Liver (tissue), 8 donors: ENCODE measurements at regions not wholly inside any gene's neighbourhood (a gene's known extent, or its start where the extent isn't known, plus 50 kb on each side); places are given as distances from the start of the nearest gene placed in this dataset.

ENCODE experiments used
- DNase-seq: peaks from one replicate; pipeline ENCODE4 v3.0.0-alpha.2; 2017; ENCODE audit warnings: low spot score
- H3K27ac ChIP-seq, 2 donors: one replicate each; pipeline ENCODE4 v1.7.0; 2013; ENCODE audit warnings: inconsistent platforms in 2 of 2, low read length in 2 of 2, control low read depth in 1 of 2, low read depth in 1 of 2, mild to moderate bottlenecking in 1 of 2
- H3K27me3 ChIP-seq, 4 donors: one replicate each; pipeline versions ENCODE4 v1.6.1 to v1.7.0; 2013; ENCODE audit warnings: low read length in 3 of 4, inconsistent platforms in 1 of 4, mild to moderate bottlenecking in 1 of 4, moderate library complexity in 1 of 4; ENCODE audit not compliant: control insufficient read depth in 4 of 4, insufficient read depth in 4 of 4
- H3K36me3 ChIP-seq, 4 donors: one replicate each; pipeline versions ENCODE4 v1.6.1 to v1.7.0; 2013; ENCODE audit warnings: low read length in 3 of 4, mild to moderate bottlenecking in 3 of 4, low read depth in 1 of 4, moderate library complexity in 1 of 4; ENCODE audit not compliant: control insufficient read depth in 4 of 4, insufficient read depth in 3 of 4
- H3K4me1 ChIP-seq, 4 donors: one replicate each; pipeline versions ENCODE4 v1.6.1 to v1.7.0; 2013; ENCODE audit warnings: low read length in 3 of 4, mild to moderate bottlenecking in 3 of 4, moderate library complexity in 1 of 4; ENCODE audit not compliant: control insufficient read depth in 4 of 4, insufficient read depth in 4 of 4
- H3K4me3 ChIP-seq, 3 donors: one replicate each; pipeline versions ENCODE4 v1.6.1 to v1.7.0; 2013; ENCODE audit warnings: low read length in 3 of 3, control low read depth in 1 of 3, low read depth in 1 of 3, mild to moderate bottlenecking in 1 of 3
- H3K9ac ChIP-seq, 2 donors: one replicate each; pipeline ENCODE4 v1.7.0; 2013; ENCODE audit warnings: low read length in 2 of 2, mild to moderate bottlenecking in 2 of 2, moderate library complexity in 2 of 2, control low read depth in 1 of 2, low read depth in 1 of 2
- H3K9me3 ChIP-seq, 4 donors: one replicate each; pipeline versions ENCODE4 v1.6.1 to v1.7.0; 2013; ENCODE audit warnings: low read length in 3 of 4; ENCODE audit not compliant: control insufficient read depth in 4 of 4
- EGR1 ChIP-seq, 2 donors: IDR thresholded peaks; 2 replicates each; pipeline ENCODE4 v1.6.1; 2016 to 2018; ENCODE audit warnings: antibody characterized with exemption in 2 of 2, low read depth in 2 of 2
- FOXA1 ChIP-seq: IDR thresholded peaks from 2 replicates; pipeline ENCODE4 v1.6.1; 2016; ENCODE audit warnings: antibody characterized with exemption
- FOXA2 ChIP-seq: IDR thresholded peaks from 2 replicates; pipeline ENCODE4 v1.6.1; 2016; ENCODE audit warnings: antibody characterized with exemption
- GABPA ChIP-seq, 2 donors: IDR thresholded peaks in 1 of 2; conservative IDR thresholded peaks in 1 of 2; 2 replicates each; pipeline ENCODE4 v1.6.1; 2016; ENCODE audit warnings: antibody characterized with exemption in 2 of 2, mild to moderate bottlenecking in 1 of 2, moderate library complexity in 1 of 2
- HNF4A ChIP-seq, 2 donors: conservative IDR thresholded peaks; 2 replicates each; pipeline ENCODE4 v1.6.1; 2016; ENCODE audit warnings: antibody characterized with exemption in 2 of 2, mild to moderate bottlenecking in 2 of 2
- HNF4G ChIP-seq: IDR thresholded peaks from 2 replicates; pipeline ENCODE4 v1.6.1; 2016; ENCODE audit warnings: antibody characterized with exemption
- JUND ChIP-seq, 2 donors: IDR thresholded peaks; 2 replicates each; pipeline ENCODE4 v1.6.1; 2016; ENCODE audit warnings: antibody characterized with exemption in 2 of 2
- NR2F2 ChIP-seq: IDR thresholded peaks from 2 replicates; pipeline ENCODE4 v1.6.1; 2016; ENCODE audit warnings: antibody characterized with exemption
- RAD21 ChIP-seq, 2 donors: IDR thresholded peaks; 2 replicates each; pipeline ENCODE4 v1.6.1; 2016; ENCODE audit warnings: antibody characterized with exemption in 2 of 2, mild to moderate bottlenecking in 2 of 2
- RXRA ChIP-seq, 2 donors: IDR thresholded peaks; 2 replicates each; pipeline ENCODE4 v1.6.1; 2017 to 2018; ENCODE audit warnings: antibody characterized with exemption in 2 of 2, mild to moderate bottlenecking in 1 of 2
- SP1 ChIP-seq: IDR thresholded peaks from 2 replicates; pipeline ENCODE4 v1.6.1; 2018; ENCODE audit warnings: antibody characterized with exemption, mild to moderate bottlenecking
- TAF1 ChIP-seq: conservative IDR thresholded peaks from 2 replicates; pipeline ENCODE4 v1.6.1; 2016; ENCODE audit warnings: antibody characterized with exemption, mild to moderate bottlenecking
- YY1 ChIP-seq: IDR thresholded peaks from 2 replicates; pipeline ENCODE4 v1.6.1; 2016; ENCODE audit warnings: antibody characterized with exemption, mild to moderate bottlenecking
- WGBS: extraction: QIAGEN DNeasy Blood & Tissue Kit; methylation state at CpG from one replicate; pipeline ENCODE4 v1.1.7; 2013; 5-methylcytosine and 5-hydroxymethylcytosine counted together
- TF ChIP-seq, protein P1 (sequence below): IDR thresholded peaks from 2 replicates; pipeline ENCODE4 v1.6.1; 2016; ENCODE audit warnings: antibody characterized with exemption, mild to moderate bottlenecking
- TF ChIP-seq, protein P2 (sequence below): IDR thresholded peaks from 2 replicates; pipeline ENCODE4 v1.6.1; 2016; ENCODE audit warnings: antibody characterized with exemption
- TF ChIP-seq, protein P3 (sequence below): fragments of 150-350 bp; IDR thresholded peaks from 2 replicates; pipeline ENCODE4 v1.5.1; 2017; ENCODE audit warnings: improper control_type of control experiment, low read depth, low read length; ENCODE audit not compliant: missing input control
- TF ChIP-seq, protein P4 (sequence below): IDR thresholded peaks from 2 replicates; pipeline ENCODE4 v1.6.1; 2016; ENCODE audit warnings: antibody characterized with exemption
- TF ChIP-seq, protein P5 (sequence below): IDR thresholded peaks from 2 replicates; pipeline ENCODE4 v1.6.1; 2016; ENCODE audit warnings: antibody characterized with exemption
- donor health status: healthy.
- donor health status: healthy.
- donor health status: healthy.
- donor health status: healthy.
- donor health status: healthy.

DNA sequence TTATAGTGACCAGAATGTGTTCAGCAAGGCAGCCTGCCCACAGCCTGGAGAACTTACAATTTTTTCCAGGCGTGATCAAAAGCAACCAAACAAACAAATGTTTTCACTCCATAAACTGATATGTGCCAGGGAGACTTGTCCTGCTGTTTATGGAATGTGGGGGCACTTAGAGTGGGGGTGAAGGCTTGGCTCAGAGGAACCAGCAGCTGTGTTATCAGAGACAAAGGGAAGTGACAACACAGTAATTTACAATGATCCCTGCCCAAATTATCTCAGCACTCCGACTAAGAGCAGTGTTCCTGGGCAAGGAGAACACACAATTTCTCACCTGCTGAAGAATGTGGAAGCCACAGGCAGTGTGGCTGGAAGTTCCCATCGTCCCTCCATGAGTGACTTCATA lies 429.1 kb upstream of the IRX4 start:
- no peak overlapping the region for H3K9ac ChIP-seq
- DNase-seq: no peak
- TF ChIP-seq RAD21 (IDR thresholded peaks at IDR 0.05): no peak
- no peak for TF ChIP-seq RXRA (IDR thresholded peaks at IDR 0.05)
- TF ChIP-seq TAF1: no peak
- TF ChIP-seq EGR1 (IDR thresholded peaks at IDR 0.05; ENCODE audit: low read depth in 2 of 2): no peak
- TF ChIP-seq, protein P1, sequence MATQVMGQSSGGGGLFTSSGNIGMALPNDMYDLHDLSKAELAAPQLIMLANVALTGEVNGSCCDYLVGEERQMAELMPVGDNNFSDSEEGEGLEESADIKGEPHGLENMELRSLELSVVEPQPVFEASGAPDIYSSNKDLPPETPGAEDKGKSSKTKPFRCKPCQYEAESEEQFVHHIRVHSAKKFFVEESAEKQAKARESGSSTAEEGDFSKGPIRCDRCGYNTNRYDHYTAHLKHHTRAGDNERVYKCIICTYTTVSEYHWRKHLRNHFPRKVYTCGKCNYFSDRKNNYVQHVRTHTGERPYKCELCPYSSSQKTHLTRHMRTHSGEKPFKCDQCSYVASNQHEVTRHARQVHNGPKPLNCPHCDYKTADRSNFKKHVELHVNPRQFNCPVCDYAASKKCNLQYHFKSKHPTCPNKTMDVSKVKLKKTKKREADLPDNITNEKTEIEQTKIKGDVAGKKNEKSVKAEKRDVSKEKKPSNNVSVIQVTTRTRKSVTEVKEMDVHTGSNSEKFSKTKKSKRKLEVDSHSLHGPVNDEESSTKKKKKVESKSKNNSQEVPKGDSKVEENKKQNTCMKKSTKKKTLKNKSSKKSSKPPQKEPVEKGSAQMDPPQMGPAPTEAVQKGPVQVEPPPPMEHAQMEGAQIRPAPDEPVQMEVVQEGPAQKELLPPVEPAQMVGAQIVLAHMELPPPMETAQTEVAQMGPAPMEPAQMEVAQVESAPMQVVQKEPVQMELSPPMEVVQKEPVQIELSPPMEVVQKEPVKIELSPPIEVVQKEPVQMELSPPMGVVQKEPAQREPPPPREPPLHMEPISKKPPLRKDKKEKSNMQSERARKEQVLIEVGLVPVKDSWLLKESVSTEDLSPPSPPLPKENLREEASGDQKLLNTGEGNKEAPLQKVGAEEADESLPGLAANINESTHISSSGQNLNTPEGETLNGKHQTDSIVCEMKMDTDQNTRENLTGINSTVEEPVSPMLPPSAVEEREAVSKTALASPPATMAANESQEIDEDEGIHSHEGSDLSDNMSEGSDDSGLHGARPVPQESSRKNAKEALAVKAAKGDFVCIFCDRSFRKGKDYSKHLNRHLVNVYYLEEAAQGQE: no peak
- TF ChIP-seq, protein P2, sequence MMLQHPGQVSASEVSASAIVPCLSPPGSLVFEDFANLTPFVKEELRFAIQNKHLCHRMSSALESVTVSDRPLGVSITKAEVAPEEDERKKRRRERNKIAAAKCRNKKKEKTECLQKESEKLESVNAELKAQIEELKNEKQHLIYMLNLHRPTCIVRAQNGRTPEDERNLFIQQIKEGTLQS: no peak
- no peak for TF ChIP-seq JUND (IDR thresholded peaks at IDR 0.05)
- no peaks in the 10 kb centered on the region for H3K36me3 ChIP-seq
- no peaks in the 10 kb centered on the region for H3K4me1 ChIP-seq
- no peak overlapping the region for H3K4me3 ChIP-seq
- no peaks in the 10 kb centered on the region for H3K27me3 ChIP-seq
- H3K9me3 ChIP-seq: no peaks in the 10 kb centered on the region
- WGBS: 36% methylated on average over 3 of the region's 3 CpGs
- no peak overlapping the region for H3K27ac ChIP-seq

DNA sequence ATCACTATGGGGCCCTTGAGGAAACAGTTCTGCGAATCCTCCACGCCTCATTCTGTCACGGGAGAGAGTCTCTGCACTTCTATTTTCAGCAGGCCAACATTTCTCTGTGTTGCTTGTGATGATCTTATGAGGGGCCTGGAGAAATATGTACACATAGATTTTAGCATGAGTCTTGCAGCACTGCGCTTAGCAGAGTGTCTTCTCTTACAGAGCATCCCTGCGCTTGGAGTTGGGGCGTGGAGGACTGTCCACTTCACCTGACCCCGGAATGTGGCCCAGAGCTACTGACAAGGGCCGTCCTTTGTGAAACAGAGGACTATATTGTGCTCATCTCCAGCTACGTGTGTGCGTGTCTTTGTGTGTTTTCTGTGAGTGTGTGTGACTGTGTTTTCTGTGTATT lies 428.2 kb upstream of the IRX4 start:
- WGBS: 84% methylated on average over 10 of the region's 10 CpGs
- H3K27ac ChIP-seq: no peak overlapping the region
- TF ChIP-seq SP1 (no peak), HNF4G (no peak), GABPA (IDR thresholded peaks at IDR 0.05 in 1 of 2, conservative IDR thresholded peaks at IDR 0.05 in 1 of 2) (no peak), NR2F2 (no peak), EGR1 (IDR thresholded peaks at IDR 0.05; ENCODE audit: low read depth in 2 of 2) (no peak), FOXA1 (no peak), TAF1 (no peak), FOXA2 (no peak), JUND (IDR thresholded peaks at IDR 0.05) (no peak), RXRA (IDR thresholded peaks at IDR 0.05) (no peak), HNF4A (conservative IDR thresholded peaks at IDR 0.05) (no peak), YY1 (no peak)
- TF ChIP-seq, protein P3, sequence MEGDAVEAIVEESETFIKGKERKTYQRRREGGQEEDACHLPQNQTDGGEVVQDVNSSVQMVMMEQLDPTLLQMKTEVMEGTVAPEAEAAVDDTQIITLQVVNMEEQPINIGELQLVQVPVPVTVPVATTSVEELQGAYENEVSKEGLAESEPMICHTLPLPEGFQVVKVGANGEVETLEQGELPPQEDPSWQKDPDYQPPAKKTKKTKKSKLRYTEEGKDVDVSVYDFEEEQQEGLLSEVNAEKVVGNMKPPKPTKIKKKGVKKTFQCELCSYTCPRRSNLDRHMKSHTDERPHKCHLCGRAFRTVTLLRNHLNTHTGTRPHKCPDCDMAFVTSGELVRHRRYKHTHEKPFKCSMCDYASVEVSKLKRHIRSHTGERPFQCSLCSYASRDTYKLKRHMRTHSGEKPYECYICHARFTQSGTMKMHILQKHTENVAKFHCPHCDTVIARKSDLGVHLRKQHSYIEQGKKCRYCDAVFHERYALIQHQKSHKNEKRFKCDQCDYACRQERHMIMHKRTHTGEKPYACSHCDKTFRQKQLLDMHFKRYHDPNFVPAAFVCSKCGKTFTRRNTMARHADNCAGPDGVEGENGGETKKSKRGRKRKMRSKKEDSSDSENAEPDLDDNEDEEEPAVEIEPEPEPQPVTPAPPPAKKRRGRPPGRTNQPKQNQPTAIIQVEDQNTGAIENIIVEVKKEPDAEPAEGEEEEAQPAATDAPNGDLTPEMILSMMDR: no peak
- TF ChIP-seq, protein P1: no peak
- TF ChIP-seq, protein P4, sequence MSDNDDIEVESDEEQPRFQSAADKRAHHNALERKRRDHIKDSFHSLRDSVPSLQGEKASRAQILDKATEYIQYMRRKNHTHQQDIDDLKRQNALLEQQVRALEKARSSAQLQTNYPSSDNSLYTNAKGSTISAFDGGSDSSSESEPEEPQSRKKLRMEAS: no peak
- TF ChIP-seq, protein P5, sequence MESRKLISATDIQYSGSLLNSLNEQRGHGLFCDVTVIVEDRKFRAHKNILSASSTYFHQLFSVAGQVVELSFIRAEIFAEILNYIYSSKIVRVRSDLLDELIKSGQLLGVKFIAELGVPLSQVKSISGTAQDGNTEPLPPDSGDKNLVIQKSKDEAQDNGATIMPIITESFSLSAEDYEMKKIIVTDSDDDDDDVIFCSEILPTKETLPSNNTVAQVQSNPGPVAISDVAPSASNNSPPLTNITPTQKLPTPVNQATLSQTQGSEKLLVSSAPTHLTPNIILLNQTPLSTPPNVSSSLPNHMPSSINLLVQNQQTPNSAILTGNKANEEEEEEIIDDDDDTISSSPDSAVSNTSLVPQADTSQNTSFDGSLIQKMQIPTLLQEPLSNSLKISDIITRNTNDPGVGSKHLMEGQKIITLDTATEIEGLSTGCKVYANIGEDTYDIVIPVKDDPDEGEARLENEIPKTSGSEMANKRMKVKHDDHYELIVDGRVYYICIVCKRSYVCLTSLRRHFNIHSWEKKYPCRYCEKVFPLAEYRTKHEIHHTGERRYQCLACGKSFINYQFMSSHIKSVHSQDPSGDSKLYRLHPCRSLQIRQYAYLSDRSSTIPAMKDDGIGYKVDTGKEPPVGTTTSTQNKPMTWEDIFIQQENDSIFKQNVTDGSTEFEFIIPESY: no peak
- no peaks in the 10 kb centered on the region for H3K9me3 ChIP-seq
- DNase-seq: no peak
- no peak overlapping the region for H3K9ac ChIP-seq
- H3K4me3 ChIP-seq: no peak overlapping the region
- no peaks in the 10 kb centered on the region for H3K36me3 ChIP-seq
- no peaks in the 10 kb centered on the region for H3K27me3 ChIP-seq
- no peaks in the 10 kb centered on the region for H3K4me1 ChIP-seq
